Neural progenitor cell (in vitro differentiated cells): ENCODE measurements at regions not wholly inside any gene's neighbourhood (a gene's known extent, or its start where the extent isn't known, plus 50 kb on each side); places are given as distances from the start of the nearest gene placed in this dataset.

Experiments used
- DNase-seq: peaks from one replicate; pipeline ENCODE4 v3.0.0-alpha.2; 2016; ENCODE audit warnings: low spot score
- H2AFZ ChIP-seq: fragments of 200-600 bp; sonication (generic); replicated peaks from 2 replicates; pipeline ENCODE4 v1.6.1; 2016; ENCODE audit warnings: antibody characterized with exemption
- H3F3A ChIP-seq: fragments of 200-600 bp; sonication (generic); 2 replicates; pipeline ENCODE4 v1.6.1; 2016; ENCODE audit warnings: antibody characterized with exemption, low read depth
- H3K27ac ChIP-seq: fragments of 200-600 bp; sonication (generic); 2 replicates; pipeline ENCODE4 v1.5.1; 2016; ENCODE audit warnings: mild to moderate bottlenecking
- H3K27me3 ChIP-seq: fragments of 200-600 bp; sonication (generic); 2 replicates; pipeline ENCODE4 v1.6.1; 2016; ENCODE audit warnings: mild to moderate bottlenecking, moderate library complexity
- H3K36me3 ChIP-seq: fragments of 200-600 bp; sonication (generic); 2 replicates; pipeline ENCODE4 v1.5.1; 2016
- H3K4me1 ChIP-seq: fragments of 200-600 bp; sonication (generic); 2 replicates; pipeline ENCODE4 v1.6.1; 2016; ENCODE audit warnings: mixed run types
- H3K4me2 ChIP-seq: fragments of 200-600 bp; sonication (generic); 2 replicates; pipeline ENCODE4 v1.6.1; 2016
- H3K4me3 ChIP-seq: fragments of 200-600 bp; sonication (generic); 2 replicates; pipeline ENCODE4 v1.5.1; 2016
- H3K79me2 ChIP-seq: fragments of 200-600 bp; sonication (generic); 2 replicates; pipeline ENCODE4 v1.6.1; 2016; ENCODE audit warnings: low read depth
- H3K9ac ChIP-seq: fragments of 200-600 bp; sonication (generic); 2 replicates; pipeline ENCODE4 v1.6.1; 2016
- H3K9me3 ChIP-seq: fragments of 200-600 bp; sonication (generic); 2 replicates; pipeline ENCODE4 v1.5.1; 2016; ENCODE audit warnings: low read depth
- H4K20me1 ChIP-seq: fragments of 200-600 bp; sonication (generic); 2 replicates; pipeline ENCODE4 v1.6.1; 2016; ENCODE audit warnings: low read depth
- H3K27ac Mint-ChIP-seq: 3 replicates; pipeline ENCODE4 v1.8.0; 2021; ENCODE audit warnings: mixed read lengths
- H3K27me3 Mint-ChIP-seq: 2 replicates; pipeline ENCODE4 v1.8.0; 2022; ENCODE audit warnings: low read depth, mild to moderate bottlenecking, inconsistent platforms, moderate library complexity, mixed read lengths; ENCODE audit not compliant: insufficient read depth
- H3K36me3 Mint-ChIP-seq: 3 replicates; pipeline ENCODE4 v1.8.0; 2021; ENCODE audit warnings: mixed read lengths
- H3K4me1 Mint-ChIP-seq: 3 replicates; pipeline ENCODE4 v1.8.0; 2021; ENCODE audit warnings: mixed read lengths
- H3K4me3 Mint-ChIP-seq: 3 replicates; pipeline ENCODE4 v1.8.0; 2021; ENCODE audit warnings: mild to moderate bottlenecking, moderate library complexity, mixed read lengths
- H3K9me3 Mint-ChIP-seq: 3 replicates; pipeline ENCODE4 v1.8.0; 2020; ENCODE audit warnings: mixed read lengths
- EZH2 ChIP-seq: fragments of 200-600 bp; sonication (generic); IDR thresholded peaks from 2 replicates; pipeline ENCODE4 v1.6.1; 2017; ENCODE audit warnings: antibody characterized with exemption, mild to moderate bottlenecking, moderate library complexity
- EZH2phosphoT487 ChIP-seq: fragments of 200-600 bp; sonication (generic); IDR thresholded peaks from 2 replicates; pipeline ENCODE4 v1.6.1; 2017; ENCODE audit warnings: antibody characterized with exemption
- TF ChIP-seq, protein P1 (sequence below): fragments of 200-600 bp; sonication (generic); IDR thresholded peaks from 2 replicates; pipeline ENCODE4 v1.5.1; 2017; ENCODE audit warnings: antibody characterized with exemption, mild to moderate bottlenecking

DNA sequence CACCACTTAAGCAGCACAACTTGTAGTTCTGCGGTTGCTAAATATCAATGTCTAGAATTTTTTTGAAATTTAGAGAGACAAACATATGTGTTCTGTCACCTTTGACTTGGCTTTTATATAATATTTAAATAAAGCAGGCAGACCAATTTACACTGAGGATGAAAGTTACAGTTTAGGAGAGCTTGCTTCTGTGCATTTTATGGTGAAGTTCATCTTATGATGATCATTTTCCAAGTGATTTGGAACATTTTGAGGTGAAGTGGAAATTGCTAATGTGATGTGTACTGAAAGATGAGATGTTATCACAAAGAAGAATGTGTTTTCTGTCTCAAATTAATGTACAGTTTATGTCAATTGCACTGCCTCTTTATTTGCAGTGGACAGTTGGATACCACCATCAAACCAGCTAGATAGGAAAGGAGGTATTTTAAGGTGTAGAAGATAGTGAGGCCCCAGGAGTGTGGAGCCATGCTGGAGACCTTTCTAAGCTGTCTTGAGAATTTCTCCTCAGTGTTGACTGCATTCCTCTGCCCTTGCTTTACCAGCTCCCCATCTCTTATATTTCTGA is 461.9 kb downstream of the UTRN start:
- peaks cover 9% of the 10 kb centered on the region for H3K4me1 Mint-ChIP-seq
- H3K9me3 ChIP-seq, result no peaks in the 10 kb centered on the region
- H3K4me3 Mint-ChIP-seq, result no peak overlapping the region

DNA sequence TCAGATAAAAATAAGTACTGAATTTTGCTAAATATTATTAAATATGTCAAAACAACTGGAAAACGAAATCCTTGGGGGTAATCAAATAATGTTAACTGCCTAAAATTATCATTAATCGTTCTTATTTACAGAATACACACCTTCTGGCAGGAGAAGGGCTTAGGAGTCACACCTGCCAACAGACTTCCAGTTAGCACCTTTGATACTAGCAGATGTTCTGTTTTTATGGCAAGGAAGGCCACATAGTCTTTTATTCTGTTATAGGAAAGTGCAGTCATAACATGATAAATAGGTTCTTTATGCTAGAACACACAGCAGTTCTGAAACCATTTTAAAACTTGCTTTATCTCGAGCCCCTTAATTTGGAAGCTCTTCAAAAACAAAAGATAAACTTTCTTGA is 464.1 kb downstream of the UTRN start:
- H3K4me3 Mint-ChIP-seq, result no peak overlapping the region
- Histone ChIP-seq H2AFZ (no peak overlapping the region), H3K27ac (no peak overlapping the region), H3F3A (no peaks in the 10 kb centered on the region), H3K36me3 (no peaks in the 10 kb centered on the region), H3K4me1 (peaks cover 12% of the 10 kb centered on the region), H3K27me3 (no peaks in the 10 kb centered on the region), H3K4me2 (no peak overlapping the region), H3K9ac (no peak overlapping the region), H3K9me3 (no peaks in the 10 kb centered on the region), H3K79me2 (no peaks in the 10 kb centered on the region), H3K4me3 (no peak overlapping the region), H4K20me1 (no peaks in the 10 kb centered on the region)
- H3K9me3 Mint-ChIP-seq, result no peaks in the 10 kb centered on the region
- peaks cover 3% of the 10 kb centered on the region for H3K36me3 Mint-ChIP-seq
- H3K4me1 Mint-ChIP-seq, result peaks cover 9% of the 10 kb centered on the region
- DNase-seq, result no peak
- no peaks in the 10 kb centered on the region for H3K27me3 Mint-ChIP-seq
- H3K27ac Mint-ChIP-seq, result no peak overlapping the region
- TF ChIP-seq, protein P1, sequence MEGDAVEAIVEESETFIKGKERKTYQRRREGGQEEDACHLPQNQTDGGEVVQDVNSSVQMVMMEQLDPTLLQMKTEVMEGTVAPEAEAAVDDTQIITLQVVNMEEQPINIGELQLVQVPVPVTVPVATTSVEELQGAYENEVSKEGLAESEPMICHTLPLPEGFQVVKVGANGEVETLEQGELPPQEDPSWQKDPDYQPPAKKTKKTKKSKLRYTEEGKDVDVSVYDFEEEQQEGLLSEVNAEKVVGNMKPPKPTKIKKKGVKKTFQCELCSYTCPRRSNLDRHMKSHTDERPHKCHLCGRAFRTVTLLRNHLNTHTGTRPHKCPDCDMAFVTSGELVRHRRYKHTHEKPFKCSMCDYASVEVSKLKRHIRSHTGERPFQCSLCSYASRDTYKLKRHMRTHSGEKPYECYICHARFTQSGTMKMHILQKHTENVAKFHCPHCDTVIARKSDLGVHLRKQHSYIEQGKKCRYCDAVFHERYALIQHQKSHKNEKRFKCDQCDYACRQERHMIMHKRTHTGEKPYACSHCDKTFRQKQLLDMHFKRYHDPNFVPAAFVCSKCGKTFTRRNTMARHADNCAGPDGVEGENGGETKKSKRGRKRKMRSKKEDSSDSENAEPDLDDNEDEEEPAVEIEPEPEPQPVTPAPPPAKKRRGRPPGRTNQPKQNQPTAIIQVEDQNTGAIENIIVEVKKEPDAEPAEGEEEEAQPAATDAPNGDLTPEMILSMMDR, result no peak
- TF ChIP-seq EZH2phosphoT487 (no peak), EZH2 (no peak)

More for the DNA sequence above, 461.9 kb downstream of the UTRN start:
- no peak for DNase-seq
- Histone ChIP-seq H3K27ac (no peak overlapping the region), H3K79me2 (no peaks in the 10 kb centered on the region), H3F3A (no peaks in the 10 kb centered on the region), H3K4me2 (no peak overlapping the region), H3K27me3 (no peaks in the 10 kb centered on the region), H3K4me1 (peaks cover 12% of the 10 kb centered on the region), H3K9ac (no peak overlapping the region), H3K36me3 (no peaks in the 10 kb centered on the region), H4K20me1 (no peaks in the 10 kb centered on the region), H3K4me3 (no peak overlapping the region), H2AFZ (no peak overlapping the region)
- TF ChIP-seq EZH2 (no peak), EZH2phosphoT487 (no peak)
- TF ChIP-seq, protein P1, result no peak
- Mint-ChIP-seq H3K36me3 (peaks cover 3% of the 10 kb centered on the region), H3K9me3 (no peaks in the 10 kb centered on the region), H3K27ac (no peak overlapping the region), H3K27me3 (no peaks in the 10 kb centered on the region)

- H3K27ac ChIP-seq, result no peak overlapping the region
Observed at GRCh38 chr6:144753023-144753705, 468.0 kb downstream of the UTRN start.

More at GRCh38 chr6:144753023-144753705, 468.0 kb downstream of the UTRN start:
- DNase-seq, result no peak
- Mint-ChIP-seq H3K4me1 (no peaks in the 10 kb centered on the region), H3K36me3 (peaks cover 3% of the 10 kb centered on the region), H3K27ac (no peak overlapping the region), H3K27me3 (no peaks in the 10 kb centered on the region), H3K4me3 (no peak overlapping the region), H3K9me3 (no peaks in the 10 kb centered on the region)
- TF ChIP-seq, protein P1, result no peak
- no peak for TF ChIP-seq EZH2
- no peak for TF ChIP-seq EZH2phosphoT487
- H4K20me1 ChIP-seq, result no peaks in the 10 kb centered on the region
- no peaks in the 10 kb centered on the region for H3K79me2 ChIP-seq
- no peaks in the 10 kb centered on the region for H3K27me3 ChIP-seq
- H3F3A ChIP-seq, result no peaks in the 10 kb centered on the region
- H3K4me1 ChIP-seq, result no peaks in the 10 kb centered on the region
- H3K9ac ChIP-seq, result no peak overlapping the region
- no peaks in the 10 kb centered on the region for H3K9me3 ChIP-seq
- H3K4me3 ChIP-seq, result no peak overlapping the region
- H3K4me2 ChIP-seq, result no peak overlapping the region
- H2AFZ ChIP-seq, result no peak overlapping the region
- H3K36me3 ChIP-seq, result no peaks in the 10 kb centered on the region
